Islet of Langerhans (tissue), 1 donor: ENCODE measurements at regions not wholly inside any gene's neighbourhood (a gene's known extent, or its start where the extent isn't known, plus 50 kb on each side); places are given as distances from the start of the nearest gene placed in this dataset.
"Not testable (repeated sequence)": the region's sequence is repeated elsewhere in the genome, so short reads cannot be mapped to it uniquely, and the experiment has no call there.

ENCODE experiments used
- FAIRE-seq: peaks from one replicate; lab custom pipeline; 2011; peaks lifted over from hg19 to GRCh38; lab: Jason Lieb, UNC

DNA sequence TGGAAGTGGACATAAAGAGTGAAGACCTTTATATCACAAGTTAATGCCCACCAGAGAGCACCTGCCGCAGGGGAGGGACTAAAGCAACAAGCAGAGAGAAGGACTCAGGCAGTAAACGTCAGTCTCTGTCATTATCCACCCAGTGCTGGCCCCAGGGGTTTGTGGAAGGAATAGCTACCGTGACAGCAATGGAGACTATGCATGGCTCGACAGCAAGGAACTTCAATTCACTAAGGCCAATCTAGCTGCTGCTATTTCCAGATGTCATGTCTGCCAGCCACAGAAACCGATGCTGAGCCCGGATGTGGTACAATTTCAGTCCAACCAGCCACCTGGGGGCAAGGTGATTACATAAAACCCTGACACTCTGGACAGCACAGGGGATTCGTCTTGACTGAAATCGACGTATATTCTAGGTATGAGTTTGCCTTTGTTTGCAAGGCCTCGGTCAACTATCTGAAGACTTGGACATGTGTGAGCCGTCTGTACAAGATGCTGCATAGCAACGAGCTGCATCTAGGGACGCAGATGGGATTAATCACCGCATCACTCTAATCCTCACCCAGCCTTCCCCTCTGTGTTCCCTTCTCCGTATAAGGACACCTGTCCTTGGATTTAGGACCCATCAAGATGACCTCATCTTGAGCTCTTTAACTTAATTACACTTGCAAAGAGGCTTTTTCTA, 154.1 kb upstream of the SH3BP4 start:
- FAIRE-seq: no peak

DNA sequence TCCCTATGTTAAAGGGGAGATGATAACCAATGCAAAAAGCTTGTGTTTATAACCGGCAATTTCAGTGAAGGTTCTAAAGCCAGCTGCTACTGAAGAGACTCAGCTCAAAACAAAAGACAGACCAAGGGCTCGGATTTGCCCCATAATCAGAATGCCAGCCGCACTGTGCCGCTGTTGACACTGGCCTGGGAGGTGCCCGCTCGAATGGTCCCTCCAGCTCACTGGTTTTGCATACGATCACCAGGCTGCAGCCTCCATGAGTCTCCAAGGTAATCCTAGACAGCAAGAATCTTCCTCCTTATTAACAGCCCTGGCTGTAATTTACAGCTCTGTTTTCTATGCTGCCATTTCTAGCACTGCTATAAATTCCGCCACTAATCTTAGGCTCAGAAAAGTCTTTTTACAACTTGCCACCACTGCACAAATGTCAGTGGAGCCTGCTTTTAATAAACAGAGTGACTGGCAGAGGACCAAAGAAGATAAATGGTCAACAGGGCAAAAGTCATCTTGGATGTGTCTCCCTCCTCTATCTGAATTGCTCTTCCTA, 155.7 kb upstream of the SH3BP4 start:
- FAIRE-seq: no peak

DNA sequence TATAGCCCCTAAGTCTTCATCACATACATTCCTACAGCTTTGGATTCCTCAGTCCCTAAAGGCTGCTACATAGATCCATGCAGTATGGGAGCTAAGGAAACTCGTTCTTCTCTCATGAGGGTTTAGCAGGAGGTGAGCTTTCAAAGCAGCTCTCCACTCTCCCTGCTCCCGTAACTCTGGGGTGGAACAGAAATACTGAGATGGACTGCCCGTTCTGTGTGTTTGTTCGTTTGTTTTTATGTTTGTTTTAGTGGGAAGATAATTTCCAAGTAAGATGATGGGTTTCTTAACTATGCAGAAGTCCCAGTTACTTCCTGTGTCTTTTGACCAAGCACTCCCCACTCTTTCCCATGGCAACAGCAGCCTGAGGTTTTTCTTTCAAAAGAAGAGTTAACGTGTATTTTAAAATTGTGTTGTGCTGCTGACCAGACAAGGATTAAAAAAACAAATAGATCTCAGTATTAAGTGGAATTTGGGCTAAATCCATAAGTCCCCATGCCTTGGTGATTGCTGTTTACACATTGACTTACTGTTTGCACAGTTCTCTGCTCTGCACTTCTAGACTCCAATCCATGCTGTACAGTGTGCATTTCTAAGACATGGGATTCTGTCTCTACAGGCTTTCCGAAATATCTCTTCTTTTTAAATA, 156.4 kb upstream of the SH3BP4 start:
- FAIRE-seq: no peak

DNA sequence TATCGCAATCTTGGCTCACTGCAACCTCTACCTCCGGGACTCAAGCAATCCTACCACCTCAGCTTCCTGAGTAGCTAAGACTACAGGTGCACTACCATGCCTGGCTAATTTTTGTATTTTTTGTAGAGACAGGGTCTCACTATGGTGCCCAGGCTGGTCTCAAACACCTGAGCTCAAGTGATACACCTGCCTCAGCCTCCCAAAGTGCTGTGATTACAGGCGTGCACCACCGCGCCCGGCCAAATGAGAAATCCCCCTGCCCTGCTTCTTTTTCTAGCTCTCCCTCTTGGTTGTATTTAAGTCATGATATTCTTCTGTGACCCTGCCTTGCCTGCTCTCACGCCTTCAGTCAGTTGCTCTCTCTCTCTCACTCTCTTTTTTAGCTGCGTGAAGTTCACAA, 157.0 kb upstream of the SH3BP4 start:
- FAIRE-seq: no peak

DNA sequence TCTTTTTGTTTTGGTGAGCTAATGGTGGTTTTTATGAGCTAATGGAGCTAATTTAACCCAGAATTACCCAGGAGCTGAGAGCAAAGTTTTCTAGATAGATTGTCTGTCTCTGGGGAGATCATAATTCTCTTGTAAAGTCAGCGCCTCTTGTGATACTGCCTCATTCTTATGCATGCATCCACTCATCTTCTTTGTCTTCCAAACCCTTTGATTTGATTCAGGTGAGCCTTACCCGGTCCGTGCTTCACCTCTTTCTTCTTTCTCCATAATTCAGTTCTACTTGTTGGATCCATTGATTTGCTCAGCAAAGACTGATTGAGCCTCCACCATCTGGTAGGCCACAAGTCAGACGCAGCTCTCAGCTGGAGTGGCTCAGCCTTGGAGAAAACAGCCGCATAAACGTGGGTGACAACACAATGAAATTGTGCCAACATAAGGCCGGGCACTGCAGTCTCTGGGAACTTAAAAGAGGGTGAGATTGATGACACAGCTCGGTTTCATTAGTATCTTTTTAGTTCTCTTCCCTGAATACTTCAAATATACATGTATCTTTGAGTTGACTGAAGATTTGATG, 158.5 kb upstream of the SH3BP4 start:
- FAIRE-seq: no peak

DNA sequence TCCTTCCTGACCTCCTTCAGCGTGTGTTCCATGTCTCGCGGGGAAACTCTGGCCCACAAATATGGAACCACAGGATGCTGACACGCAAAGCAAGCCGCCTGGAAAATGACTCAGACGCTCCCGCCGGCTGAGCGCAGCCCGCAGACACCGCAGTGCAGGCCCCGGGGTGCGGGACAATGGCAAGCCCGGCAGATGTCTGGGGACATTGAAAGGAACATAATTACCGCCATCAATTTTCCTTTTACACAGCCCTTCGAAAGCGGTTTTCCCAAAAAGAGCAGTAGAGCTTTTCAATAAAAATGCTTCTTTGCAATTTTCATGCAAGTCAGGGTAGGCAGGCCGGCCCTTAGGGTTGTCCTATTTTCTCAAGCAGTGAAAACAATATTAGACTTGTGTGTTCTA, 159.2 kb upstream of the SH3BP4 start:
- no peak for FAIRE-seq

DNA sequence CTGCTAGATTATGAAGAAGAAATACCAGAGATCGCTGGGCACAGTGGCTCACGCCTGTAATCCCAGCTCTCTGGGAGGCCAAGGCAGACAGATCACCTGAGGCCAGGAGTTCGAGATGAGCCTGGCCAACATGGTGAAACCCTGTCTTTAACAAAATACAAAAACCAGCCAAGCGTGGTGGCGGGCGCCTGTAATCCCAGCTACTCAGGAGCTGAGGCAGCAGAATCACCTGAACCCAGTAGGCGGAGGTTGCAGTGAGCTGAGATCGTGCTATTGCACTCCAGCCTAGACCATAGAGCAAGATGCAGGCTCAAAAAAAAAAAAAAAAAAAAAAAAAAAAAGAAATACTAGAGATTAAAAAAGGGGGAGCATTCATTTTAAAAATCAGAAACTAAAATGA, 159.7 kb upstream of the SH3BP4 start:
- not testable (repeated sequence) for FAIRE-seq

DNA sequence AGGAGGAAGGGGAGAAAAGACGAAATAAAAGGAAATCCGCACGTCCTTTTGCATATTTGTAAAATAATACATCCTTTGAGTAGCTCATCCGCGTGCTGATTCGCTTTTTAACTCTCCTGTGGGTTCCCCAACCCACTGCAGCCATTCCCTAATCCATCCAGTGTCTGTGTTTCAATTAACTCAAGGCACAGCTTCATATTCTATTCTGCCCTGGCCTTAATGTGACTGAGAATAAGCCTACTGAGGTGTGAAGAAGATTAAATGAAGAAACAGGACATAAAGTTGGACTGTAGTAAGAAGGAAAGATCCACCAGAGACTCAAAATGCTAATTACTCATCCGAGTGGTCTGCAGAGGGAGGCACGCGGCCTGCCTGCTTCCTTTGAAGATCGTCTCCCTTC, 161.4 kb upstream of the SH3BP4 start:
- FAIRE-seq: no peak

DNA sequence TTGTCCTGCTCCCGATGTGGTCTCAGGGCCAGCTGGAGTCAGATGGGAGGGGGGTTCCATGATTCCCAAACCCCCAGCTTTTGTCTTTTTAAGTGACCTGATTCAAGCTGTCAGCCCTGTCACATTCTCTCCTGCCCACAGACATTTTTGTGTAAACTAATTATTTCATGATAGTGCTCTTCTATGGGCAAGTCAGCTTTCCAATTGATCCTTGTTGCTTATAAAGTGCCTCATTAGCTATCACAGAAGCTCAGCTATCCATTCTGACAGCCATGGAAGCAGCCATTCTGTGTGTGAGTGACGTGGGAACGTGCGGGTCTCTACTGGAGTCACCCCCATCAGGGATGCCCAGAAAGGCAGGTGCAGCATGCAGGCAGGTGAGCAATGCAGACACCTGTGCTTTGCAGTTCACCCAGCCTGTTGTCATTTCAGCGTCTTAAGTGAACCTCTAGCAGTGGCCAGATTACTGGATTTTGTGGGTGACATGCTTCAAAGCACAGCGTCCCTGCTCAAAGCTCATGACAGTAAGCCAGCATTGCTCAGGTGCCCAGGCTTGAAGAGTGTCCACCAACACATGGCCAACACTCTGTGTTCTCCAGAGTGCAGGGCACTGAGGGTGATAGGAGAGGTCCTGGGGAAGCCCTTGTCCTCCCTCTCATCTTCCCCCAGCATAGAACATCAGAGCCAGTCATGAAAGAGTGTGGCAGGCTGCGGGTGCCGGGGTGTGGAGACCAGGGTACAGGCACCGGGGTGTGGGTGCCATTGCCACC, 162.1 kb upstream of the SH3BP4 start:
- FAIRE-seq: no peak

DNA sequence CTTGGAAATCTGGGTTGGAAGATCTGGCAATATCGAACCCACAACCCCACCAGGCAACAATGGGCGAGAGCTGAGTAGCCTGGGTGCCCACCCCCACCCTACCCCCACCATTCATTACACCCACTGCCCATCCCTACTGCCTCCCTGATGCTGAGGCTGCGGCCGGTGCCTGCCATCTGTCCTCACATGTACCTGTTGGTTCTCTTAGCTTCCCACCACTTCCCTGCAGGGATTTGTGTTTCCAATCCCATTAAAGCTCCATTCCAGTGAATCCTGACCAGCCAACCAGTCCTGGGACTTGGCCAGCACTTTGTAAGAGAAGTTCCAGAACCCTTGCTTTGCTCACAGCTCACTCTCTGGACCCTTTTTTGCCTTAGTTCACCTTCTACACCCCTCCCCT, 163.0 kb upstream of the SH3BP4 start:
- no peak for FAIRE-seq

DNA sequence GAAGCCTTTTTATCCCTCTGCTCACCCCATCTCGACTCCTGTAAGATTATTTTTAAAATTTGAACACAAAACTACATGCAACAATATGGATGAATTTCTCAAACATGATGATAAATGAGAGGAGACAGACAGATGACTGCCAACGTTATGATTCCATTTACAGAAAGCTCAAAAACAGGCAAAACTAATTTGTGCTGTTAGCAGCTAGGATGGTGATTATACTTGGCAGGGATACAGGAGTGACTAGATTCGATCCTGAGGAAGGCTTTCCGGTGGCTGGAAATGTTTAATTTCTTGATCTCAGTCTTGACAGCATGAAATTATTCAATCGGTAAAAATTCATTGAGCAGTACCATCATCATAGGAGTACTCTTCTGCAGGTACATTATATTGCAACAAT, 163.4 kb upstream of the SH3BP4 start:
- no peak for FAIRE-seq

DNA sequence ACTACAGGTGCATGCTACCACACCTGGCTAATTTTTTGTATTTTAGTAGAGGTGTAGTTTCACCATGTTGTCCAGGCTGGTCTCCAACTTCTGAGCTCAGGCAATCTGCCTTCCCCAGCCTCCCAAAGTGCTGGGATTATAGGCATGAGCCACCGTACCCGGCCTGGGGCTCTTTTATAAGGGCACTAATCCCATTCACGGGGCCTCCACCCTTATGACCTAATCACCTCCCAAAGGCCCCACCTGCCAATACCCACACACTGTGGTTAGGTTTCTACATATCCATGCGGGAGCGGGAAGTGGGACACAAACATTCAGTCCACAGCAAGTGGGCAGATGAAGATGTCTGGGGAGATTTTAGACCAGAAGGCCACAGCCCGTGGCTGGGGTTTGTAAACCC, 164.7 kb upstream of the SH3BP4 start:
- no peak for FAIRE-seq

DNA sequence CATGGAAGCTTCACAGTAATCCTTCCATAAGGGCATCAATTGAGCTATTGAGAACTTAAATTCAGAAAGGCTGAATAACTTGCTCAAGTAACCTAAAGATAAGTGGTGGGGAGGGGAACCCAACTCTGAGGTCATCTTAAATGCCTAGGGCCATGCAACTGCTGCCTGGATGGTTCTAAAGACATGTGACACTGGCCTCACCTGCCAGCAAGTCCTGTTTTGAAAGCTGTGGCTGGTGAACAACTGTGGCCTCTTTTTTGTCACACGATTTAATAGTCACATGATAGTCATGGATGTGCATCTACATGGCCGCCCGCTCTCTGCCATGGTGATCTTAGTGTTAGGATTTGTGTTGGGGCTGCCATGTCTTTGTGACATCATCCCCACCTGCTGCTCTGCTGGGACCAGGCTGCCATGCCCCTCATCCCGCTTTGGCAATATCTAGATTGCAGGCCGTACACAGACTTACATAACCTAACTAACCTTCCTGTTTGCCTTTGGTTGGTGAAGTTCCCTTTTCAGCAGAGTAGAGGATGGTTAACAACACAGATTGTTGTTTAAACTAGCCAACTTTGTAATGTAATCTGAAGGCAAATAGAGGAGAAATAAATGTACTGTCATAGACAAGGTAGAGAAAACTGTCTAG, 177.9 kb upstream of the SH3BP4 start:
- FAIRE-seq: no peak

DNA sequence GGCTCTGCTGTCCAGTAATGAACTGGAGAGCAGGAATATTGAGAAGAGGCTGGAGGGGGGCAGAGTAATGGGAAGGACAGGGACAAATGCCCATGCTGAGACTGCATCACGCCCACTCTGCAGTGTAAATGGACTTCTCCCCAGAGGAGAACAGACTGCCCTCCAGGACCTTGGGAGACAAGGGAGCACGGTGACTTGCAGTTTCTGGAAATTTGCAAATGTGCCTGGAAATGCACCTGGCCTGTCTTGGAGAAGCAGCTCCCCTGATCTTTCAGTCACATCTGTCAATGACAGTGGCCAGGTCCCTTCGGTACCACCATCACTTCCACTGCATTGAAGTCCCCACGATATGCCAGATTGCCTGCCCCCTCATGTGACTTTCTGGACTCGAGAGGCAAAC, 178.7 kb upstream of the SH3BP4 start:
- no peak for FAIRE-seq

DNA sequence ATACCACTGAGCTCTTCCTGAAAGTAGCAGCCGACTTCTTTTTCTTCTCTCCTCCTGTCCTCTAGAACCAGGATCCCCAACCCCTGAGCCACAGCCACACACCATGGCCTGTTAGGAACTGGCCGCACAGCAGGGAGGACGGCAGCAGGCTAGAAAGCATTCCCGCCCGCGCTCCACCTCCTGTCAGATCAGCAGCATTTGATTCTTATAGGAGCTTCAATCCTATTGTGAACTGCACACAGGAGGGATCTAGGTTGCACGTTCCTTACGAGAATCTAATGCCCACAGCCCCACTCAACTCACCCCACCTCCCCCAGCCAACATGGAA, 179.1 kb upstream of the SH3BP4 start:
- no peak for FAIRE-seq

DNA sequence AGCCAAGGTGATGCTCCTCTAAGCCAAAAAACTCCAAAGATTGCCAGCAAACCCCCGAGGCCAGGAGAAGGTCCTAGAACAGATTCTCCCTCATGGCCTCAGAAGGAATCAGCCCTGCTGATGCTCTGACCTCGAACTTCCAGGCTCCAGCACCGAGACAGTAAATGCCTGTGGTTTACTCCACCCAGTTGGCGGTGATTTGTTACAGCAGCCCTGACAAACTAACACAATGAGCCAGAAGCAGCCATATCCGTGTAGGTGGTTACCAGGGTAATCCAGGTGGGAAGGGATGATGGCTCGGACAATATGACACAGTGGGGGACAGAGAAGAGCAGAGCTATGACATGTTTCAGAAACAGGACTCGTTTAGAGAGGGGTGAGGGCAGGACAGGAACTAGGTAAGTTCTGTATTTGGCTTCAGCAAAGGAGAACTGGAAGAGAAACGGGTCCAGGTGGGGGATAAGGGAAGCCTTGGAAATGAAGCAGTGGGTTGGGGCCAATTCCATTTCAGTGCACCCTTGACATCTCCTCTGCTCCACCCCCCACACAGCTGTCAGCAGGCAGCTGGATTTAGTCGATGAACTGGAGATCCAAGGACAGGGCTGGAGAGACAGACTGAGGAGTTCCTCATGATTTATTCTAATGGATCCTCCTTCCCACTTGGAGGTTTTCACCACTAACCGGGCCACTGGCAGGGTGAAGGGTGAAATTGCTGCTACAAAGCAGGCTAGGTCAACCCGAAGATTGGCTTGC, 179.7 kb upstream of the SH3BP4 start:
- no peak for FAIRE-seq

DNA sequence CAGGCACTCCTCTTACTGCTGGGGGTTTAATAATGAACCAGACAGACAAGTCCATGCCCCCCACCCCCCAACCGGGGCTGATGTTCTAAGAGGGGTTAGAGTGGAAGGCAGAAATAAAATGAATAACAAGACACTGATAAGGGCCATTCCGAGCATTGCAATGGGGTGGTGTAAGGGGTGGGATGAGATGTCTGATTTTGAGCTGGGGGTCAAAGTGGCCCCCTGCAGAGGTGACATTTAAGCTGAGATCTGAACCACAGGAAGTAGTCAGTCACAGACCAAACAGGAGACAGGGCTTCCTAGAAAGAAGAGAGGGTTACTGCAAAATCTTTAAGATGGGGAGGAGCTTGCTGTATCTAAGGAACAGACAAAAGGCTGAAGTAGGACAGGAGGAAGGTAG, 180.6 kb upstream of the SH3BP4 start:
- no peak for FAIRE-seq

DNA sequence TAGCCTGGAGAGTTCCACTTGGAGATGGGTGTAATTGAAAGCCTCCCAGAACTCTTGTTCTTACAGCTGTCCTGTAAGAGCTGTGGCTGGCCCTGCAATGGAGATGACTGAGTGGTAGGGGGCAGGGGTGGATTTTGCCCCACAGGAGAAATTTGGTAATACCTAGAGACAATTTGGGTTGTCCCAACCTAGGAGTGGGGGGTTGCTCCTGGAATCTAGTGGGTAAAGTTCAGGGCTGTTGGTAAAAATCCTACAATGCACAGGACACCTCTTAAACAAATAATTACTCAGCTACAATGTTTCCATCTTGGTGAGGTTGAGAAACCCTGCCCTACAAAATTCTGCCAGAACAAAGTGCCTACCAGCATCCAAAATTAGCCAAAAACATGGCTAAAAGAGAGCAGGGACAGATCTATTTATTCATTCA, 181.1 kb upstream of the SH3BP4 start:
- FAIRE-seq: no peak

DNA sequence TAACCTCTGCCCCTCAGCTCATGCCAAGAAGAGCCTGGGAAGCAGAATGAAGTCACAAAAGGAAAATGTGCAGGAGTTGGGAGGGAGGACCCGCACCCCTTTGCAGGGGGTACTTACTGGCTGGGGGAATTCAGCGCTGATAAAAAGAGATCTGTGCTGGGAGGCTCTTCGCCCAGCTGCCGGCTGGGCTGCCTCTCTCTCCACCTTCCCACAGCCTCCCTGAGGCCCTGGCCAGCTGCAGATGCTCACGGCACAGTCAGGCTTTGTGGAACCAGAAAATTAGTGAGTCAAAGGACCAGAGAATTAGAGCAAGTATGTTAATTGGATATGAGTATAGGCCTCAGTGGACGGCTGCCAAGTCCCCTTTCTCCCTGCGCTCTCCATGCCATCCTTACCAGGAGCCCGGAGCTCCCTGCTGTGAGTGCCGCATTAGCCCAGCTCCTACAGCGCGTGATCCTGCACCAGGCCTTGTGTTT, 181.7 kb upstream of the SH3BP4 start:
- FAIRE-seq: no peak

DNA sequence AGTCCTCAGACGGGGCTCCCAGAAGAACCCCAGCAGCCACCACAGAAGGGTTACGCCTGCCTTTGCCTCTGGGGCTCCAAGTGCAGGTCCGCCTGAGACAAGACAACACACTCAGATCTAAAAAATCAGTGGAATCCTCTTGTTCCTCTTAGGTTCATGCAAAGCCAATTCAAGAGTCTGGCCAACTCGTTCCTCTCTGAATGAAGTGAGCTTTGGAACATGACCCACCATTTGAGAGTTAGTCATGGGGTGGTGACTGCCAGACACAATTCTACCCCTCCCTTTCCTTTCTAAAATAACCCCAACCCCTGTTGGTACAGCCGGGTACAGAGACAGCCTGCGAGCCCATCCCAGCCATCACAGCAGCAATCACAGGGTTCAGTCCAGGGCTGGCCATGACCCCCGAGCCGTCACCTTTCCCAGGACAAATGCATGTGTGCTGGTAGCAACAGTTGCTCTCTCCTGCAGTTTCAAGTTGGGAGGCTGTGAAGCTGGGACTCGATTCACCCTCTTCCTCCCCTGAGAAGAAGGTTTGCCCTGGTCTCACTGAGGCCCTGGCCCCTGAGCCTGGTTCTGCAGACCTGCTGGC, 183.1 kb upstream of the SH3BP4 start:
- no peak for FAIRE-seq

DNA sequence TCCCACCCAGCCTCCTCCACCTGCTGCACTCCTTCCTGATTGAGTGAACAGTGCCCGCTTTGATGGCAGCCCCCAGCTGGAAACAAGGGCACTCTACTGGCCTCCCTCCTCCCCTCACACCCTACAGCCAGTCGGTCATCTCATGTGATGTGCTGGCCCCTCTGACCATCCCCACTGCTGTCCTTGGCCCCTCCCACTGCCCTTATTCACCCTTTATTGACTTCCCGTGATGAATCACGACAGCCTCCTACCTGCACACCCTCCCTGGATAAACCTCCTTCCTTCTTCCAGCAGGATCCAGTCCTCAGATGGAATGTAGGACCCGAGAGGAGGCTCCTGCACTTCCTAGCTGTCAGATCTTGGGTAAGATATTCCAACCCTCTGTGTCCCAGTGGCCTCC, 186.5 kb upstream of the SH3BP4 start:
- FAIRE-seq: no peak
